Activated naive CD4-positive, alpha-beta T cell treated with anti-CD3 and anti-CD28 coated beads, Interleukin-2, amount 50 U/mL, for 24 hours (primary cell): ENCODE measurements at regions not wholly inside any gene's neighbourhood (a gene's known extent, or its start where the extent isn't known, plus 50 kb on each side); places are given as distances from the start of the nearest gene placed in this dataset.

Experiments
- H3K27ac Mint-ChIP-seq: one replicate; pipeline ENCODE4 v1.8.0; 2021; ENCODE audit warnings: mild to moderate bottlenecking, mixed read lengths
- H3K27me3 Mint-ChIP-seq: one replicate; pipeline ENCODE4 v1.8.0; 2021; ENCODE audit warnings: mixed read lengths
- H3K36me3 Mint-ChIP-seq: one replicate; pipeline ENCODE4 v1.8.0; 2021; ENCODE audit warnings: mixed read lengths
- H3K4me1 Mint-ChIP-seq: one replicate; pipeline ENCODE4 v1.8.0; 2021; ENCODE audit warnings: mixed read lengths
- H3K4me3 Mint-ChIP-seq: one replicate; pipeline ENCODE4 v1.8.0; 2021; ENCODE audit warnings: mild to moderate bottlenecking, mixed read lengths
- H3K9me3 Mint-ChIP-seq: one replicate; pipeline ENCODE4 v1.8.0; 2021; ENCODE audit warnings: mixed read lengths

DNA sequence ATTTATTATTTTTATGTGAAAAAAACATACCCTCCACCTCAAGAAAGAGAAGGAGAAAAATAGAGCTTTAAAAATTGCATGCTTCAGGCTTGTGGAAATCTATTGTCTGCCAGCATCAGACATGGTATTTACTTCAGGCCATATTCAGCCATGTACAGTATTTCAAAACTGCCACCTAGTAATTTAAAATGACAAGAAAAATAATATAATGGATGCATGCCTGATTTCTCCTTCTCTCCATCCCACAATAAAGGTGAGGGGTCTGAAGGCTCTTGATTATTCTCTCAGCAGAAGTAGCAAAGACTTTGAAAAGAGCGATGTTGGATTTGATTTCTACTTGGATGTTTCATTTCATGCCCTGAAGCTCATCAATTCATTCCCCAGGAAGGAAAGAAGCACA lies 250.7 kb downstream of the TBC1D4 start:
- H3K9me3 Mint-ChIP-seq: no peaks in the 10 kb centered on the region
- H3K4me1 Mint-ChIP-seq: no peaks in the 10 kb centered on the region
- no peaks in the 10 kb centered on the region for H3K27me3 Mint-ChIP-seq
- H3K4me3 Mint-ChIP-seq: no peak overlapping the region
- no peak overlapping the region for H3K27ac Mint-ChIP-seq
- H3K36me3 Mint-ChIP-seq: no peaks in the 10 kb centered on the region

DNA sequence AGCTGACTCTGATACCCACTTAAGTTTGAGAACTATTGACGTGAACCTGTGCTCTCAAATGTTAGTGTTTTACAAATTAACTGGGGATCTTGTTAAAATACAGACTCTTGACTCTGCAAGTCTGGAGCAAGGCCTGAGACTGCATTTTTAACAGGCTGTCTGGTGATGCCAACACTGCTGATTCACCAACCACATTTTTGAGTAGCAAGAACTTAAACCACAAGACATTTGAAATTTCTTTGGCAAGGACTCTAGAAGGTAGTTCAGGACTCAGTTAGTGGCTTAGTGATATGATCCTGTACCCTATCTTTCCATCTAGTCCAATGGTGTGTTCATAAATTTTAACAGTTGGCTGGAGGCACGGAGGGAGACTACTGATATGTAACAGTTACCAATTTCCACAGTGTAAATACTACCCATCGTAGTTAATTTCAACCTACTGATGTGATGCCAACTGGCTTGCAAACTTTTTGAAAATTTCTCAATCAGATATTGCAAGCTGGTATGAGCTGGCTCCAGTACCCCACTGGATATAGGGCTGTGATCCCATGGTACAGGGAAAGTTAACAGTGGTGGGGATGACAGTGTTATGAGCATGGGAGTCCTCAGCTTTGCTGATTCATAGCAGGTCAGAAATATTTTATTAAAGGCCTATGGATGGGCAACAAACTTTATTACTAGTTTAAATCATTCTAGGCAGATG lies 255.1 kb downstream of the TBC1D4 start:
- no peak overlapping the region for H3K4me3 Mint-ChIP-seq
- no peaks in the 10 kb centered on the region for H3K4me1 Mint-ChIP-seq
- no peaks in the 10 kb centered on the region for H3K36me3 Mint-ChIP-seq
- H3K9me3 Mint-ChIP-seq: no peaks in the 10 kb centered on the region
- H3K27me3 Mint-ChIP-seq: no peaks in the 10 kb centered on the region
- no peak overlapping the region for H3K27ac Mint-ChIP-seq

DNA sequence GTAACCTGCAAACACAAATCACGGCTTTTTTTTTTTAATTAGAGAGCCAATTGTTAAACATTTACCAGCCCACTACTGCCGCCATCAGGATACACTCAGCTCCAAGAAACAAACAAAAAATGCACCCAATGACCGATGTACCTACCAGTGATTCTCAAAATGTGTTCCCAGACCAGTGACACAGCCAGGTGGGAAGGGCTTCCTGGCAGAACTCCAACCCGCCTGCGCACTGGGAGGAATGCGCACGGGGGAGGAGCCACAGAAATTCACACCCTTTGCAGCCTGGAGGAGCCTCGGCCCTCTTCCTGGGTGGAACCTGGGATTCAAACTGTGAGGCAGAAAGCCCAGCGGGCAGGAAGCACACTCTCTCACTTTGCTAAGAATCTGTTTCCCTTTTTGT lies 255.9 kb downstream of the TBC1D4 start:
- Mint-ChIP-seq H3K4me3 (no peak overlapping the region), H3K27me3 (no peaks in the 10 kb centered on the region), H3K27ac (no peak overlapping the region), H3K4me1 (no peaks in the 10 kb centered on the region), H3K36me3 (no peaks in the 10 kb centered on the region), H3K9me3 (no peaks in the 10 kb centered on the region)

DNA sequence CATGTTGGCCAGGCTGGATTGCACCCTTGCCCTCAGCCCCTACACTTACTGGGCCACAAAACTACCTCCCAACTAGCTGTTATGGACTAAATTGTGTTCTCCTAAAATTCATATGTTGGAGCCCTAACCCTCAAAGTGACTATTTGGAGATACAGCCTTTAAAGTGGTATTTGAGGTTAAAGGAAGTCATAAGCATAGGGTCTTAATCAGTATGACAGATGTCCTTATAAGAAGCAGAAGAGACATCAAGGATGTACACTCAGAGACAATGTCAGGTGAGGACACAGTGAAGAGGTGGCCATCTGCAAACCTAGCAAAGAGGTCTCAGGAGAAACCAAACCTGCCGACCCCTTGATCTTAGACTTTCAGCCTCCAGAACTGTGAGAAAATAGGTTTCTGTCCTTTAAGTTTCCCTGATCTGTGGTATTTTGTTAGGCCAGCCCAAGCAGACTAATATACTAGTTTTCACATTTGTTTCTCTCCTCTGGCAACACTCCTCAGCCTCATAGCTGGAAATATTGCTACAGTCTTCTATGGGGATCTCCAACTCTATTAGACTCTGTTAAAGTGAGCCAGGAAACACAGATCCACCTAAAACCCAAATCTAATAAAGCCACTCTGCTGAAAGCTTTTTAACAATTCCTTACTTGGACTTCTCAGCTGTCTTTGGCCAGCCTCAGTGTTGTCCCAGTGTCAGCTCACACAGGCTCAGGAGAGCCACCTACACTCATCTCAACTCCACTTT lies 256.5 kb downstream of the TBC1D4 start:
- Mint-ChIP-seq H3K27ac (no peak overlapping the region), H3K4me3 (no peak overlapping the region), H3K4me1 (no peaks in the 10 kb centered on the region), H3K9me3 (no peaks in the 10 kb centered on the region), H3K36me3 (no peaks in the 10 kb centered on the region), H3K27me3 (peaks cover 1% of the 10 kb centered on the region)

DNA sequence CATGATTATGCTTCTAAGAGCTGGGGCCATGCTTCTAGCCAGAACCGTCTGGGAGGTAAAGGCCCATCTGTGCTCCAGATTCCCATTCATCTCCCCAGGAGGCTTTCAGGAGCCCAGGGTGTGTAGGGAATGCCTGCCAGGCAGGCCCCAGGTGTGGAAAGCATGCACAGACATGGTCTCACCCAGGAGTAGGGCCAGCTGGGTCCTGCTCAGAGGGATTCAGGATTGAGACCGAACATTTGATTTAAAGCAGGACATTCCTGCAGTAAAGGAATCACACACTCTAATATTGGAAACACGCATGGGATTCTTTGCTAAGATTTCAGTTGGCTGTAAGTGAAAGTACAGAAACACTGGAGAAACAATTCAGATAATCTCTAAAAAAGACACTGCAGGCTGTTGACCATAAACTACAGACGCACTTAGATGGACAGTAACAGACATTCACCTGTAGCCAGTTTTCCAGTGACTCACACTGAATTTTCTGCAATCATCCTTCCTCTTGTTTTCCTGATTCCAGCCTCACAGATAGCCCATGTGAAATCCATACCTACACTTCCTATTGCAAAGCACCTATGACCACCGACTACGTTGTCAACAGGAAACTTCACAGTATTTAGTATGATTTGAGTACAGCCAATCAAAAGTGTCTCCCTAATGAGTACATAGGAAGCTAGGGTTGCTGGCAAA lies 257.8 kb downstream of the TBC1D4 start:
- no peak overlapping the region for H3K27ac Mint-ChIP-seq
- H3K9me3 Mint-ChIP-seq: no peaks in the 10 kb centered on the region
- no peaks in the 10 kb centered on the region for H3K36me3 Mint-ChIP-seq
- peaks cover 8% of the 10 kb centered on the region for H3K4me1 Mint-ChIP-seq
- H3K27me3 Mint-ChIP-seq: peaks cover 7% of the 10 kb centered on the region
- no peak overlapping the region for H3K4me3 Mint-ChIP-seq

DNA sequence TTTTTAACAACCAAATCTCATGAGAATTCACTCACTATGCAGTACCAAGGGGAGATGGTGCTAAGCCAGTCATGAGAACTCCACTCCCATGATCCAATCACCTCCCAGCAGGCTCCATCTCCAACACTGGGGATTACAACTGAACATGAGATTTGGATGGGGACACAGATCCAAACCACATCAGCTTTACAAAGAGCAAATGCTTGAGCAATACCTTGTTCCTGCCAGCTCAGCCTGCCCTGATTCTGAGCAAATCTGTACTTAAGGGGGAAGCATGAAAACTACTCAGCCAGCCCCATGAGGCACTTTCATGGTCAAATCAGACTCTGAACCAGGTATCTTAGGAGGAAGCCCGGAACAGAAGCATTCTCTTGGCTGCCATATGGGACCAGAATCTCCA lies 259.9 kb downstream of the TBC1D4 start:
- H3K9me3 Mint-ChIP-seq: no peaks in the 10 kb centered on the region
- no peak overlapping the region for H3K4me3 Mint-ChIP-seq
- H3K4me1 Mint-ChIP-seq: peaks cover 8% of the 10 kb centered on the region
- peaks cover 9% of the 10 kb centered on the region for H3K27me3 Mint-ChIP-seq
- H3K36me3 Mint-ChIP-seq: no peaks in the 10 kb centered on the region
- H3K27ac Mint-ChIP-seq: no peak overlapping the region

DNA sequence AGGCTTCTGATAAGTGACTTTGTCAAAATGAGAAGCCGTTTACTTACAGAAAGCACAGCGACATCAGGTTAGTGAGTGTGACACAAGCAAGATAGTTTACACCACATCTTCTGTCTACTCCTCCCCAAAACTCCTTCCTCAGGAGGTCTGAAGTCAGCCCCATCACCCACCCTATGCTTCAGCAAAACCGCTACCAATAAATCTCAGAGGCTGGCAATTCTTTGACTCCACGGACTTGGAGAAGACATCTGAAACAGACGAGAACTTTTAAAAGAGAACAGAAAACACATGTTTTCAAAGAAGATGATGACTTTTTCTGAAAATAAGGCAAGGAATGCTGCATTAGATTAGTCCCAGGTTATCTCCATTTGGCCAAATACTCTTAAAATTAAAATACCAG lies 261.1 kb downstream of the TBC1D4 start:
- no peak overlapping the region for H3K4me3 Mint-ChIP-seq
- H3K36me3 Mint-ChIP-seq: no peaks in the 10 kb centered on the region
- peaks cover 10% of the 10 kb centered on the region for H3K27me3 Mint-ChIP-seq
- H3K9me3 Mint-ChIP-seq: no peaks in the 10 kb centered on the region
- peaks cover 8% of the 10 kb centered on the region for H3K4me1 Mint-ChIP-seq
- H3K27ac Mint-ChIP-seq: no peak overlapping the region

DNA sequence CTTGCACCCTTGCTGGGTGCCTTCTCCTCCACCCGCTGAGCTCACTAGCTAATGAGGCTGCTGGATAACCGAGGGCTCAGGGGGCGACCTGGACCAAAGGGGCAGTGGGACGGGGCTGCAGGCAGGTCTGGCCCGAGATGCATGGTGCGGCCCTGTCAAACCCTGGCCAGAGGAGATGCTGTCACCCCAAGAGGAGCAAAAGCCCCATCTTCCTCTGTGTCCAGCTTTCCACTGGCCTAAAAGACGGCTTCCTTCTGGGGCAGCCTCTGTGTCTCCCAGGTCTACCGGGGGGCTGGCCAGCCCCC lies 261.8 kb downstream of the TBC1D4 start:
- H3K36me3 Mint-ChIP-seq: no peaks in the 10 kb centered on the region
- H3K27me3 Mint-ChIP-seq: peaks cover 13% of the 10 kb centered on the region
- H3K27ac Mint-ChIP-seq: no peak overlapping the region
- peaks cover 8% of the 10 kb centered on the region for H3K4me1 Mint-ChIP-seq
- no peaks in the 10 kb centered on the region for H3K9me3 Mint-ChIP-seq
- H3K4me3 Mint-ChIP-seq: no peak overlapping the region

DNA sequence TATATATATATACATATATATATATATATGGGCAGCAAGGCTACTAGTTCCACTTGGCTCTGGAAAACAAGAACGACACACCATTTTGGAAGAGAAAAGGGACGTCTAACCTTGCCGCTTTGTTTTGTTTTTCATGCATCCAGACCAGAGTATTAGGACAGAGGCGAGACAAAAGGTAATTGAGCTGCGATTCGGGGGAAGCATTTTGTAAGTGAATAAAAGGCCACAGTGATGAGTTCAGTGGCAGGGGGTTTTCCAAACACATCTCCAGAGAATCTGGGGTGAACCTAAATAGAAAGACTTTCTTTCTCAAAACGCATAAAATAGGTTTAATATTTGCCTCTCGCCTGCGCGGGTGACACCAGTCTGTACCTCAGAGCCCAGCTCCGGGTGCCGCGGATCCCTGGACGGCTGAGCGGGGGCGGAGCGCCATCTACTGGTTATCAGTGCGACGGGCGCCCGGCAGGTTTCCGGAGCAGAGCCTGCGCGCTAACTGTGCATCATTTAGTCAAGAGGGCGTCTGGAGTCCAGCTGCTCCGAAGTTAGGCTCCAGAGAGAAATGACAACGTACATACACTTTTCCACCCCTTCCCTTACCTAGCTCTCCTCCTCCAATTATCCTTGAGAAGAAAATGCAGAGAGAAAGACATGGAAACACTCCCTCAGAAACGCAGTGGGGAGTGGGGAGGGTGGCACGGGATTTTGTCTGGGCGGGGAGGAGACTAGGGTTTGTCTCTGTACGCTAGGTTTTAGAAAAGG lies 262.3 kb downstream of the TBC1D4 start:
- no peaks in the 10 kb centered on the region for H3K9me3 Mint-ChIP-seq
- no peaks in the 10 kb centered on the region for H3K36me3 Mint-ChIP-seq
- H3K27ac Mint-ChIP-seq: no peak overlapping the region
- H3K4me1 Mint-ChIP-seq: peaks cover 8% of the 10 kb centered on the region
- peak overlapping the region; percentile 57 for H3K4me3 Mint-ChIP-seq
- H3K27me3 Mint-ChIP-seq: peaks cover 13% of the 10 kb centered on the region

DNA sequence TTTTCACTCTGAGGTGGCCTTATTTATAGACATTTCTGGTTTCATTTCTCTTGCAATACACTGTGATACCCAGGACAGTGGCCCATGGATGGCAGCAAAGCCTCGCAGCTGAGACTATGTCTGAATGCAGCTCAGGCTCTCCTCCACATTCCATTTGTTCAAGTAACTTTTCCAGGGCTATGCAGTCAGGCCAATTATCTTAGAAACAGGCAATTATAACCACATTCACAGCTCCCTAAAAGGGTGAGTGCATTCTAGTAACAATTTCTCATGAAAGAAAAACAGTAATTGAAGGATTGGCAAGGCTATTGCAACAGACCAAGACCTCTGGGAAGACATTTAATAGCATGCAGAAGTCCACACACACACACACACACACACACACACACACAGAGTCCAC lies 264.0 kb downstream of the TBC1D4 start:
- Mint-ChIP-seq H3K36me3 (no peaks in the 10 kb centered on the region), H3K27me3 (peaks cover 13% of the 10 kb centered on the region), H3K4me1 (peaks cover 8% of the 10 kb centered on the region), H3K27ac (no peak overlapping the region), H3K9me3 (no peaks in the 10 kb centered on the region), H3K4me3 (no peak overlapping the region)

DNA sequence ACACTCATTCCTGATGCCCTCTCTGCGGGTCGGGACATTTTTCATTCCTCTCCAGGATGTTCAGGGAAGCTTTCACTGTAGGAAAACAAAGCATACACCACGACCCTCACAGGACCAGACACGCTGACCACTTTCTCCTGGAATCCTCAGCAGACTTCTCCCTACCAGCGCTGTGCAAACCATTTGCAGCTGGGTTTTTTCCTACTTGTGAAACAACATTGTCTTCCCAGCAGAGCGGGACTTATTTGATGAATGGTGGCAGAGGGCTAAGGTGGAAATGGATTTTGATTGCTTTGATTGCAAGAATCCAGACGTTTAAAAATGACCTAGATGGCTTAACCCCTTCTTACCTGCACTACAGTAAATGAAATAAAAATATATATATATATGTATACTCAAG lies 265.9 kb downstream of the TBC1D4 start:
- Mint-ChIP-seq H3K36me3 (no peaks in the 10 kb centered on the region), H3K27me3 (peaks cover 13% of the 10 kb centered on the region), H3K9me3 (no peaks in the 10 kb centered on the region), H3K4me1 (peaks cover 8% of the 10 kb centered on the region), H3K4me3 (no peak overlapping the region), H3K27ac (no peak overlapping the region)

DNA sequence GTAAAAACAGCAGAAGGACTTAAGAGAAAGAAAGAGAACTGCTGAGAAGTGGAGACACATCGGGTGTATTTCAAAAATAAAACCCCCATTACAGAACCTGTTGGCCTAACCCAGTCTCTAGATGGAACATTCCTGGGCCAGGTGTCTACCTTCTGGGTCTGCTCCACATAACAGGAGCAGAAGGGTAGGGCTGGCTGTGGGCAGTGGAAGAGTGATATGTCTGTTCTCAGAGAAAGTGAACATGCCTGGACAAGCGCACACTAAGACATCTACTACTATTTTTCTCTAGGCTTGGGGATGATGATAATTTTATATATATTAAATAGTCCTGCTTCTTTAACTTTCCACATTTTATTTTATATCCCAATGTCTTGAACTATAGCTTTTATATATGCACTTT lies 267.1 kb downstream of the TBC1D4 start:
- Mint-ChIP-seq H3K9me3 (no peaks in the 10 kb centered on the region), H3K36me3 (no peaks in the 10 kb centered on the region), H3K27me3 (peaks cover 10% of the 10 kb centered on the region), H3K27ac (no peak overlapping the region), H3K4me3 (no peak overlapping the region), H3K4me1 (peaks cover 6% of the 10 kb centered on the region)

DNA sequence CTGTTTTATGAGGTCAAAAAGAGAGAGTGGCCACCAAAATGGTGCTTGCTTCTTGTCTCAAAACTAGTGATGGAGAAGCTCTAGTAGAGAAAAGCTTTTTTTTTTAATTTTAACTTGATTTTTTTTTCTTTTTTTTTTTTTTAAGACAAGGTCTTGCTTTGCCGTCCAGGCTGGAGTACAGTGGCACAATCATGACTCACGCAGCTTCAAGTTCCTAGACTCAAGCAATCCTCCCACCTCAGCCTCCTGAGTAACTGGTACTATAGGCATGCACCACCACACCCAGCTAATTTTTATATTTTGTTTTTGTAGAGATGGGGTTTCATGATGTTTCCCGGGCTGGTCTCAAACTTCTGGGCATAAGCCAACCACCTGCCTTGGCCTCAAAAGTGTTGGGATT lies 279.0 kb downstream of the TBC1D4 start:
- H3K27me3 Mint-ChIP-seq: peaks cover 10% of the 10 kb centered on the region
- H3K4me3 Mint-ChIP-seq: no peak overlapping the region
- no peak overlapping the region for H3K27ac Mint-ChIP-seq
- H3K36me3 Mint-ChIP-seq: peaks cover 7% of the 10 kb centered on the region
- no peaks in the 10 kb centered on the region for H3K4me1 Mint-ChIP-seq
- H3K9me3 Mint-ChIP-seq: peaks cover 13% of the 10 kb centered on the region

DNA sequence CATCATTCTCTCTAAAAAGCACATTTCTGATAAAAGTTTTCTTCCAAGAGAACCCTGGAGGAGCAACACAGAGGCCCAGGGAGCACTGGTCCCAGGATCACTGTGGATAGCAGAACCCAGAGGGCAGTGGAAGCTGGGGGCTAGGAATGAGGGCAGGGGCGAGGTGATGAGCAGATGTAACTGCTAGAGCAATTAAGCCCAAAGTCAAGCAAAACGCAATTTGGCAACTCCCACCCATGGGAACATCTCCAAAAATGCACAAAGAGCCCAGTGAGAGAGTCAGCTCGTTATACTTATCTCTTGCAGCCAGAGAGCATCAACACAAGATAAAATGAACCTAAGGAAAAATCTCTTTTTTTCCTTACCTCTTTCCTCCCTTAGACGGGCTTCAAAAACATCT lies 284.2 kb downstream of the TBC1D4 start:
- Mint-ChIP-seq H3K4me1 (no peaks in the 10 kb centered on the region), H3K27ac (no peak overlapping the region), H3K27me3 (peaks cover 23% of the 10 kb centered on the region), H3K36me3 (no peaks in the 10 kb centered on the region), H3K4me3 (no peak overlapping the region), H3K9me3 (no peaks in the 10 kb centered on the region)

DNA sequence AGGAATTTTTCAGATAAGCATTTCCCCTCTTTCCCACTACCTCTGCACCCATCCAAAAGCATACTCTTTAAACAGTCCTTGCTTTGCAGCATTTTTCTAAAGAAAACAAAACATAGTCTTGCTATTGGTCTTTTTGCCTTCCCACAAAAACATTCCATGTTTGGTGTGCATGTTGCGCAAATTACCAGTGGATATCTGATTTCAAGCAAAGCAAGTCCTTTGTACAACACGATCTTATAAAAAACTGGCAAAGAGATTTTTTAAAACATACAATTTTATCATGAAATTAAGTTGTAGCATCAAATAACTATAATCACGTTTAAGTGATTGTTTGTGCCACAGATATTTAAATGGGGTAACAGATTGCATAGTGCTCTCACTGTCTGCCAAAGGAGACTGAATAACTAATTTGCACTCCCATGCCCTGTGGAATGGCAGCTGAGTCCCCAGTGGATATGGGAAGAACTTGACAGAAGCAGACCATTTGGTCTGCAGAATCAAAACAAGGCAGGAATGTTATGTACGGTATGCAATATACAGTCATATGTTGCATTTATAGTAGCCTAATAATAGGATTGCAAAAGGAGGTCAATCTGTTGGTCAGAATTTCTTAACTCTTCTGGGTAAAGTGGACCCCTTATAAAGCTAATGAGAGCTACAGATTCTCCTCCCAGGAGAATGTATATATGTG lies 285.7 kb downstream of the TBC1D4 start:
- H3K9me3 Mint-ChIP-seq: no peaks in the 10 kb centered on the region
- H3K27me3 Mint-ChIP-seq: peaks cover 23% of the 10 kb centered on the region
- no peaks in the 10 kb centered on the region for H3K36me3 Mint-ChIP-seq
- H3K4me1 Mint-ChIP-seq: no peaks in the 10 kb centered on the region
- H3K4me3 Mint-ChIP-seq: no peak overlapping the region
- no peak overlapping the region for H3K27ac Mint-ChIP-seq
